ENCODE measurements at regions not wholly inside any gene's neighbourhood (a gene's known extent, or its start where the extent isn't known, plus 50 kb on each side); places are given as distances from the start of the nearest gene placed in this dataset.

- Histone ChIP-seq H4K20me1 (replicated peaks; ENCODE audit: insufficient read depth) (no peaks in the 10 kb centered on the region), H3K4me3 (no peak overlapping the region), H2AFZ (no peak overlapping the region), H3K9me2 (ENCODE audit: insufficient read depth) (peaks cover 3% of the 10 kb centered on the region; the same call in 1 of the 2 replicates), H3F3A (replicated peaks; ENCODE audit: low read depth) (no peaks in the 10 kb centered on the region), H3K27me3 (ENCODE audit: insufficient read depth) (no peaks in the 10 kb centered on the region), H3K79me2 (replicated peaks; ENCODE audit: insufficient read depth) (no peaks in the 10 kb centered on the region), H3K36me3 (ENCODE audit: insufficient read depth) (no peaks in the 10 kb centered on the region), H3K4me1 (ENCODE audit: insufficient read depth) (no peaks in the 10 kb centered on the region), H3K4me2 (no peak overlapping the region), H3K27ac (ENCODE audit: low read depth) (no peak overlapping the region)
- ATAC-seq (no peak), DNase-seq (ENCODE audit: low spot score) (no peak)
- H3K27me3 Mint-ChIP-seq (ENCODE audit: insufficient read depth, low read depth, poor library complexity) = no peaks in the 10 kb centered on the region
- TF ChIP-seq ETS1 (IDR thresholded peaks at IDR 0.05) (no peak), ZNF462 (CRISPR knock-in tag; IDR thresholded peaks at IDR 0.05) (no peak)
- H3K27ac Mint-ChIP-seq = no peak overlapping the region
- no peak overlapping the region for H3K4me3 Mint-ChIP-seq
- no peaks in the 10 kb centered on the region for H3K36me3 Mint-ChIP-seq (ENCODE audit: low read depth)
- H3K9me3 Mint-ChIP-seq = peaks cover 4% of the 10 kb centered on the region; the same call in 2 of the 3 replicates
- H3K4me1 Mint-ChIP-seq = no peaks in the 10 kb centered on the region
Observed at GRCh38 chr5:33267801-33268200, 173.0 kb upstream of the TARS1 start.

- Histone ChIP-seq H3K4me2 (no peak overlapping the region), H3K27ac (ENCODE audit: low read depth) (no peak overlapping the region), H4K20me1 (replicated peaks; ENCODE audit: insufficient read depth) (no peaks in the 10 kb centered on the region), H2AFZ (no peak overlapping the region), H3K36me3 (ENCODE audit: insufficient read depth) (no peaks in the 10 kb centered on the region), H3K9me2 (ENCODE audit: insufficient read depth) (peaks cover 3% of the 10 kb centered on the region; the same call in 1 of the 2 replicates), H3K4me1 (ENCODE audit: insufficient read depth) (no peaks in the 10 kb centered on the region), H3K4me3 (no peak overlapping the region), H3F3A (replicated peaks; ENCODE audit: low read depth) (no peaks in the 10 kb centered on the region), H3K27me3 (ENCODE audit: insufficient read depth) (no peaks in the 10 kb centered on the region), H3K79me2 (replicated peaks; ENCODE audit: insufficient read depth) (no peaks in the 10 kb centered on the region)
- ATAC-seq (no peak), DNase-seq (ENCODE audit: low spot score) (no peak)
- H3K27me3 Mint-ChIP-seq (ENCODE audit: insufficient read depth, low read depth, poor library complexity) = no peaks in the 10 kb centered on the region
- no peak overlapping the region for H3K27ac Mint-ChIP-seq
- peaks cover 4% of the 10 kb centered on the region; the same call in 2 of the 3 replicates for H3K9me3 Mint-ChIP-seq
- no peaks in the 10 kb centered on the region for H3K36me3 Mint-ChIP-seq (ENCODE audit: low read depth)
- no peaks in the 10 kb centered on the region for H3K4me1 Mint-ChIP-seq
- H3K4me3 Mint-ChIP-seq = no peak overlapping the region
- TF ChIP-seq CTCF (conservative IDR thresholded peaks at IDR 0.05; ENCODE audit: low read depth in 2 of 2) (no peak), ZNF331 (CRISPR knock-in tag; IDR thresholded peaks at IDR 0.05; ENCODE audit: low read depth) (no peak)
Observed at GRCh38 chr5:33268374-33268773, 172.4 kb upstream of the TARS1 start.

All from GM23338 (cell line).